ENCODE measurements at regions not wholly inside any gene's neighbourhood (a gene's known extent, or its start where the extent isn't known, plus 50 kb on each side); places are given as distances from the start of the nearest gene placed in this dataset.
"Not testable (repeated sequence)": the region's sequence is repeated elsewhere in the genome, so short reads cannot be mapped to it uniquely, and the experiment has no call there.

DNA sequence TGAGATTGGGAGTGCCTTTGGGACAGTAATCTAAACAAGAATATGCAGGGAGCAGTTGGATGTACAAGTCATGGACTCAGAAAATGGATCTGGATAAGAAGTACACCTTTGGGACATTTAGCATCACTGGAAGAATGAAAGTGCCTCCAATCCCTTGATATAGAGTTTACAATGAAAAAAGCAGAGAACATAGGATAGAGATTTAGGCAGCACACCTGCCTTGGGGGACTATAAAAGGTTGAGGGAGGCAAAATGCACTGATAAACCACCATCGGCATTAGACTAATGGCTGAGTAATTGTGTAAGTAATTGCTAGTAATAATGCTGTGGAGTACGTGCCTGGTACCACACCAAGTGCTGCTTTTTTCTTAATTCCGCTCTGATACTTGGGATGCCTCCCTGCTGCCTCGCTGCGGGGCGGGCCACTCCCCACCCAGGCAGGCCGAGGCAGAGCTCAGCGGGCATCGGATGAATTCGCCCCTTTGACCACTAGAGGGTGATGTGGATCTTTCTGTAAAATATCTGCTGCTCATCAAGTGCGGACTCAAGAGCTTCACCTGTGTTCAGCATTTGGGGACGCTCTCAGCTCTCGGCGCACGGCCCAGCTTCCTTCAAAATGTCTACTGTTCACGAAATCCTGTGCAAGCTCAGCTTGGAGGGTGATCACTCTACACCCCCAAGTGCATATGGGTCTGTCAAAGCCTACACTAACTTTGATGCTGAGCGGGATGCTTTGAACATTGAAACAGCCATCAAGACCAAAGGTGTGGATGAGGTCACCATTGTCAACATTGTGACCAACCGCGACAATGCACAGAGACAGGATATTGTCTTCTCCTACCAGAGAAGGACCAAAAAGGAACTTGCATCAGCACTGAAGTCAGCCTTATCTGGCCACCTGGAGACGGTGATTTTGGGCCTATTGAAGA lies 99.9 kb downstream of the ANKRD18B start:
- H3K4me3 ChIP-seq (ENCODE audit: low read depth, low read length), result no peak overlapping the region
- TF ChIP-seq, protein P1, sequence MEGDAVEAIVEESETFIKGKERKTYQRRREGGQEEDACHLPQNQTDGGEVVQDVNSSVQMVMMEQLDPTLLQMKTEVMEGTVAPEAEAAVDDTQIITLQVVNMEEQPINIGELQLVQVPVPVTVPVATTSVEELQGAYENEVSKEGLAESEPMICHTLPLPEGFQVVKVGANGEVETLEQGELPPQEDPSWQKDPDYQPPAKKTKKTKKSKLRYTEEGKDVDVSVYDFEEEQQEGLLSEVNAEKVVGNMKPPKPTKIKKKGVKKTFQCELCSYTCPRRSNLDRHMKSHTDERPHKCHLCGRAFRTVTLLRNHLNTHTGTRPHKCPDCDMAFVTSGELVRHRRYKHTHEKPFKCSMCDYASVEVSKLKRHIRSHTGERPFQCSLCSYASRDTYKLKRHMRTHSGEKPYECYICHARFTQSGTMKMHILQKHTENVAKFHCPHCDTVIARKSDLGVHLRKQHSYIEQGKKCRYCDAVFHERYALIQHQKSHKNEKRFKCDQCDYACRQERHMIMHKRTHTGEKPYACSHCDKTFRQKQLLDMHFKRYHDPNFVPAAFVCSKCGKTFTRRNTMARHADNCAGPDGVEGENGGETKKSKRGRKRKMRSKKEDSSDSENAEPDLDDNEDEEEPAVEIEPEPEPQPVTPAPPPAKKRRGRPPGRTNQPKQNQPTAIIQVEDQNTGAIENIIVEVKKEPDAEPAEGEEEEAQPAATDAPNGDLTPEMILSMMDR (conservative IDR thresholded peaks at IDR 0.05; ENCODE audit: low read depth, low read length), result peak; percentile 80
- peak; percentile 12 for DNase-seq (ENCODE audit: low read depth)

DNA sequence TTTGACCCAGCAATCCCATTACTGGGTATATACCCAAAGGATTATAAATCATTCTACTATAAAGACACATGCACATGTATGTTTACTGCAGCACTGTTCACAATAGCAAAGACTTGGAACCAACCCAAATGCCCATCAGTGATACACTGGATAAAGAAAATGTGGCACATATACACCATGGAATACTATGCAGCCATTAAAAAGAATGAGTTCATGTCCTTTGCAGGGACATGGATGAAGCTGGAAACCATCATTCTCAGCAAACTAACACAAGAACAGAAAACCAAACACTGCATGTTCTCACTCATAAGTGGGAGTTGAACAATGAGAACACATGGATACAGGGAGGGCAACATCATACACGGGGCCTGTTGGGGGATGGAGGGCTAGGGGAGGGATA lies 104.3 kb downstream of the ANKRD18B start:
- not testable (repeated sequence) for DNase-seq (ENCODE audit: low read depth); H3K4me3 ChIP-seq (ENCODE audit: low read depth, low read length)

DNA sequence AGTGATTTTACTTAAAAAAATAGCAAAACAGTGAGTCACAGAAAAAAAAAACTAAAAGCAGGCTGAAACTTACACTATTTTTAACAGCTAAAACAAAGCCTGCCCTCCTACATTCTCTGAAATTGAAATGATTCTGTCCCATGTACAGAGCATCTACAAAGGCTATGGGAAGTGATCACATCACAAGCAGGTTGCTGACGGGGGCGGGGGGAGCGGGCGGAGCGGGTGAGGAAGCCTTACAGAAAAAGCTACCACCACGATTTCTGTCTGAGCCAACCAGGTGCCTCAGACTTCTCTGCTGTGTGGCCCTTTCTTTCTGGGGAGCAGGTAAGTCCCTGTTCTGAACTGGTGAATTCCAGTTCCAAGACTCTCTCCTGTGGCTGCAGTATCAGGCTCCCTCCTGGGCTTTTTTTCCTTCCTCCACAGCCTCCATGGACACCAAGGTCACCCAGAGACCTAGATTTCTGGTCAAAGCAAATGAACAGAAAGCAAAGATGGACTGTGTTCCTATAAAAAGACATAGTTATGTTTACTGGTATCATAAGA lies 104.9 kb downstream of the ANKRD18B start:
- TF ChIP-seq, protein P1 (conservative IDR thresholded peaks at IDR 0.05; ENCODE audit: low read depth, low read length), result no peak
- H3K4me3 ChIP-seq (ENCODE audit: low read depth, low read length), result no peak overlapping the region
- no peak for DNase-seq (ENCODE audit: low read depth)

DNA sequence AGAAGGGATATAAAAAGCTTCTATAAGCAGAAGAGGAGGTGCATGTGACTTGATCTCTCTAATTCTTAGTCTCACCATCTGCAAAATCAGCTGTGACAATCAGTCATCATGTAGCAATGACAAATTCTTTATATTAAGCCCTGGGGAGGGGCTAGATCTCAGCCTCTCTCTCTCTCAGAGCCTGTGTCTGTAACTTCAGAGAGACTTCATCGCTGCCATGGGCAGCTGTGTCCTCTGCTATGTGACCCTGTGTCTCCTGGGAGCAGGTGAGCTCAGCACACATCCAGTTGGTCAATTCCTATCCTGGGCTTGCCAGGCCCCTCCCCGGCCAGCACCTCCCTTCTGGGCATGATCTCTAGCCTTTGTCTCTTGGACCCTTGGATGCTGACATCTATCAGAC lies 109.6 kb downstream of the ANKRD18B start:
- TF ChIP-seq, protein P1 (conservative IDR thresholded peaks at IDR 0.05; ENCODE audit: low read depth, low read length), result no peak
- DNase-seq (ENCODE audit: low read depth), result no peak
- H3K4me3 ChIP-seq (ENCODE audit: low read depth, low read length), result no peak overlapping the region

DNA sequence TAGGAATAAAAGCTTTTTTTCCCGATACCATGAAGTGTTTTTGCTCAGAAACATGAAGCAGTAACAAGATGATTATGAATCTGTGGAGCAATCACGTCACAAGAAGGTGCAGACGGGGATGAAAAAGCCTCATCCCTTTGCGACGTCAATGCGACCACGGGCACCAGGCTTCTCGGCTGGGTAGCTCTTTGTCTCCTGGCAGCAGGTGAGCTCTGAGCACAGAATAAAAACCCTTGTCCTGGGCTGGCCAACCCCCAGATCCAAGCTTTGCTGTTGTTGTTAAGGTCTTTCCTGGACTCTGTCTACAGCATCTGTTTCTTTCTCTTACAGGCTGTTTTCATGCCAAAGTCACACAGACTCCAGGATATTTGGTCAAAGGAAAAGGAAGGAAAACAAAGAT lies 113.8 kb downstream of the ANKRD18B start:
- TF ChIP-seq, protein P1 (conservative IDR thresholded peaks at IDR 0.05; ENCODE audit: low read depth, low read length), result no peak
- DNase-seq (ENCODE audit: low read depth), result no peak

DNA sequence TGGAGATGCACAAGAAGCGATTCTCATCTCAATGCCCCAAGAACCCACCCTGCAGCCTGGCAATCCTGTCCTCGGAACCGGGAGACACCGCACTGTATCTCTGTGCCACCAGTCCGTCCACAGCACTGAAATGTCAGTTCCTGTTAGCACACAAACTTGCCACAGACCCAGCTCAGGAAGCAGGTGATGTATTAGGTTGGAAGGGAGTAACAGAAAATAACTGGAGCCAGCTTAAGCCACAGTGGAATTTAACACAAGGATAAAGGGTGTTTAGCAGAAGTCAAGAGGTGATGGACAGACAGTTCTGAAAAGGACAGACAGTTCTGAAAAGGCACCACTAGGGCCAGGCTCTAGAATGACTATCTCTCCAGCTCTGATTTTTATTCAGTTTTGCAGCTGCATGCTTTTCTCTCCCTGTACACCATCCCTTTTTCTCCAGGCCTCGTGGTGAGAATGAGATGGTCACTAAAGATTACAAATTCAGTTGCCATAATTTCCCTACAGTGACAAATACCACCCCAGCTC lies 114.4 kb downstream of the ANKRD18B start:
- H3K4me3 ChIP-seq (ENCODE audit: low read depth, low read length), result no peak overlapping the region
- TF ChIP-seq, protein P1 (conservative IDR thresholded peaks at IDR 0.05; ENCODE audit: low read depth, low read length), result no peak
- no peak for DNase-seq (ENCODE audit: low read depth)

More for the DNA sequence above, 113.8 kb downstream of the ANKRD18B start:
- H3K4me3 ChIP-seq (ENCODE audit: low read depth, low read length), result no peak overlapping the region

DNA sequence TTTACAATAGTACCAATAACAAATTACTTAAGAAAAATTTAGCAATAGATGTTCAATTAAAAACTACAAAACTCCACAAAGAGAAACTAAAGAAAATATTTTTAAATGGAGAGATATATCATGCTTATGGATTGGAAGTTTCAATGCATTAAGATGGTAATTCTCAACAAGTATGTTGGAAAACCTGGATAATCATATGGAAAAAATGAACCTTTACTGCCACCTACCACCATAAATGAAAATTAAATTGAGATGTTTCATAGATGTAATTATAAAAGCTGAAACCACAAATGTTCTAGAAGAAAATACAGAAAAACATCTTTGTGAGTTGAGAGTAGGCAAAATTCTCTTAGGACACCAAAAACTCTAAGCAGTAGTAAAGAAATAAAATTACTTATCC lies 121.7 kb downstream of the ANKRD18B start:
- H3K4me3 ChIP-seq (ENCODE audit: low read depth, low read length), result no peak overlapping the region
- TF ChIP-seq, protein P1 (conservative IDR thresholded peaks at IDR 0.05; ENCODE audit: low read depth, low read length), result no peak
- DNase-seq (ENCODE audit: low read depth), result no peak

Data from epithelial cell of proximal tubule (primary cell).